ENCODE measurements at regions not wholly inside any gene's neighbourhood (a gene's known extent, or its start where the extent isn't known, plus 50 kb on each side); places are given as distances from the start of the nearest gene placed in this dataset.

GRCh38 chr2:137799600-137799999 lies 164.7 kb upstream of the HNMT start:
- TF ChIP-seq CTCF (IDR thresholded peaks at IDR 0.05; ENCODE audit: control extremely low read depth, extremely low read depth, low read depth, missing control alignments), result no peak
- POLR2A ChIA-PET, result no interaction called here
- DNase-seq (ENCODE audit: extremely low spot score), result no peak
- CTCF ChIA-PET, result no interaction called here

- CTCF ChIA-PET, result no interaction called here
- no peak for TF ChIP-seq CTCF (IDR thresholded peaks at IDR 0.05; ENCODE audit: control extremely low read depth, extremely low read depth, low read depth, missing control alignments)
- DNase-seq (ENCODE audit: extremely low spot score), result no peak
- POLR2A ChIA-PET, result no interaction called here
Observed at GRCh38 chr2:137800386-137800785, 163.9 kb upstream of the HNMT start.

GRCh38 chr2:137801228-137801627 lies 163.0 kb upstream of the HNMT start:
- POLR2A ChIA-PET, result no interaction called here
- TF ChIP-seq CTCF (IDR thresholded peaks at IDR 0.05; ENCODE audit: control extremely low read depth, extremely low read depth, low read depth, missing control alignments), result no peak
- CTCF ChIA-PET, result no interaction called here
- no peak for DNase-seq (ENCODE audit: extremely low spot score)

- POLR2A ChIA-PET, result no interaction called here
Observed at GRCh38 chr2:137802038-137802437, 162.2 kb upstream of the HNMT start.

GRCh38 chr2:137806068-137806805 lies 158.0 kb upstream of the HNMT start:
- no peak for TF ChIP-seq CTCF (IDR thresholded peaks at IDR 0.05; ENCODE audit: control extremely low read depth, extremely low read depth, low read depth, missing control alignments)
- DNase-seq (ENCODE audit: extremely low spot score), result no peak
- ChIA-PET POLR2A (no interaction called here), CTCF (no interaction called here)

More at GRCh38 chr2:137802038-137802437, 162.2 kb upstream of the HNMT start:
- no peak for TF ChIP-seq CTCF (IDR thresholded peaks at IDR 0.05; ENCODE audit: control extremely low read depth, extremely low read depth, low read depth, missing control alignments)
- CTCF ChIA-PET, result no interaction called here
- no peak for DNase-seq (ENCODE audit: extremely low spot score)

- POLR2A ChIA-PET, result no interaction called here
- CTCF ChIA-PET, result no interaction called here
- DNase-seq (ENCODE audit: extremely low spot score), result no peak
- no peak for TF ChIP-seq CTCF (IDR thresholded peaks at IDR 0.05; ENCODE audit: control extremely low read depth, extremely low read depth, low read depth, missing control alignments)
Observed at GRCh38 chr2:137809252-137809651, 155.0 kb upstream of the HNMT start.
